Suppressor macrophage (primary cell): ENCODE measurements at regions not wholly inside any gene's neighbourhood (a gene's known extent, or its start where the extent isn't known, plus 50 kb on each side); places are given as distances from the start of the nearest gene placed in this dataset.
"Not testable (repeated sequence)": the region's sequence is repeated elsewhere in the genome, so short reads cannot be mapped to it uniquely, and the experiment has no call there.

Experiments used
- DNase-seq, 4 experiments: peaks; one replicate each; pipeline ENCODE4 v3.0.0-alpha.2; 2020 to 2022

DNA sequence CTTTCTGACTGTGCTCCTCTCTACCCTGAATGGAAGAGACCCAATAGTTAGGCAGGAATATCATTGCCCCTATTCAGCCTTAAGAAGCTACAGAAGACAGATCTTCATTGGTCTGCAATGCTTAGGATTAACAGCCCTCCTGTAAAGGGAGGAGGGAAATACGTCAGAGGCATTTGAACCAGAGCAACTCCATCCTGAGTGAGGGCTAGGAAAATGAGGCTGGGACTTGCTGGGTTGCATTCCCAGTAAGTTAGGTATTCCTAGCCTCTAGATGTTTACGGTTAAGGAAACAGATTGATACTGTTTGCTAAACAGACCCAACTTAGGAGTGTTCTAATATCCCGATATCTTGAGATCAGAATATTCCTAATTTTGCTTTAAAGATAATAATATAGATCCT lies 63.5 kb downstream of the PCDH18 start:
- DNase-seq, result no peak

DNA sequence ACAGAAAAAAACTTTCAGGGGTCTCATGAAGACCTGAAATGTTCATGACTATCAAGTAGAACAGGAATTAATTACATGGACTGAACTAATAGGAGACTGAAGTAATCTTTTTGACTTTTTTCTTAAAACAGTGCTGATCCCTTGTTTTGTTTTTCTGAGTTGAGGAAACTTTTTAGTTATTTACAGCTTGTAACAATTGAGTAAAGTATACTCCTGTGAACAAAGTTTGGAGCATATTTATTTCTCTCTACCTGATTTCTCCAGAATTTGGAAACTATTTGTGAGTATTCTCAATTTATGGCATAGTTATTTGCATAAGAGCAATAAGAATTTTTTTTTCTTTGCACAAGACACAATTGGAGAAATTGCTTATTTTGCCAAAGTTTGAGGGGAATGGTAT lies 64.8 kb downstream of the PCDH18 start:
- DNase-seq, result no peak

DNA sequence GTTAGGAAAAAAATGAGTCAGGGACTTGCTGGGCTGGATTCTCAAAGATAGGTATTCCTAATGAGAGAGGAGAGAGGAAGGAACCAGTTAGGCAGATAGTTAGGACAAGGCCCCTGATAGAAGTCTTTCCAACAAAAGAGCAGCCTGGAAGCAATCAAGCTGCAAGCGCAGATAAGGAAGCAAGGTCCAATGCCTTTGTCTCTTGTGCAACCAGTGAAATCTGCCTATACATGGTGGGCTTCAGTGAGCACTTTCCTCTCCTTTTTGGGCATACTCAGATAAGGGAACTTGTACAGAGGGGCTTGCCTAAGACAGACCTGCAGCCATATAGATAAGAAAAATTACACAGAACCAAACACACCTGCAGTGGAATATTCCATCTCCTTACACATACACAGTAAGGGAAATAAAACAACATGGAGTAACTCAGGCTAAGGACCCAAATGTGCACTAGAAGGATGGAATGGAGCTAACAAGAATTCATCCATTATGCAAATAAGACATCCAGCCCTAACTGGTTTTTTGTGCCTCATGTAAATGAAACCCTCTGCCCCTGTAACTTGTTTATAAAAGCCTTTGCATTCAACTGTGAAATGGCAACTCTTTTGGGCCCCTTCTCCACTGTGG lies 68.8 kb downstream of the PCDH18 start:
- DNase-seq, result no peak

DNA sequence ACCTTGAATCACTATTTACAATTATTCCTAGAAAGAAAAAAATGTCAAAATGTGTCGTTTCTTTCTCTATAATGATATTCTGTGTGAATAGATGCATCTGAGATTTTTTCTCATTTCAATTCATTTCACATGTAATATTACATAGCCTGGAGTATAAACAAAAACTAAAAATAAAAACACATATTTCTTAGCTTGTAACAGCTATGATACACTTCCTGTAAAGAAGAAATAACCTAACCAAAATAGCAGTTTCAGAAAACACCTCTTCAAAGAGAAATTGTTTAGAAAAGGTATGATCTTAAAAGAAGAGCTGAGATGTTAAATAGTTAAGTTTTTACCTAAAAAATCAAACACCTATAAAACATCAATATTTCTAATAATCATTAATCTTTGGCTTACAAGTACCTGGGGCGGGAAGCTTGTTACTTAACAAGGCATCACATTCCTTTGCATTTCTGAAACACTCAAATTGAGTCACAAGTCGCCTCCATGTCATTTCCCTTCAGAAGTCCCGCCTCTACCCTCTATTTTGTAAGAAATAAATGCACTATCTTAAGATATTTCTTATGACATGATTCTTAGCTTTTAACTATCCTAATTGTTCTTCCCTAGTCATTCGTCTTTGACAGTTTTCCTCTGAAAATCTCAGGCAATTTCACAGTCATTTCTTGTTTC lies 76.5 kb downstream of the PCDH18 start:
- no peak for DNase-seq

DNA sequence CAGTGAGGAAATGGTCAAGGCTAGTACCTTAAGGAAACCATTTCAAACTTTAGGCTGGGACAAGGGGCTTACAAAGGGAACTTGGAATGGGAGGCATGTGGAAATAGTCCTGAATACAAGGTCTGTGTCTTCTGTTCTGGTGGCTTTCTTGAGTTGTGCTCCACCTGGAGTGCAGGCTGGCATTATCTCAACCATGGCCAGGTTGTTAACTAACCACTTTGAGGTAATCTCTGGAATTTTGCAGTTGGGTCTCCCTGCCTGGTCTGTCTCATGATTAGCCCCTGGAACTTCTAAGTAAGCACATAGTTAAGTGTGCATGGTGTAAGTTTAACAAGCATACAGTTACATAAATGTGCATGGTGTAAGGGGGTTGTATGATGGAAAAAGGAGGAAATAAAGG lies 77.5 kb downstream of the PCDH18 start:
- DNase-seq, result no peak

DNA sequence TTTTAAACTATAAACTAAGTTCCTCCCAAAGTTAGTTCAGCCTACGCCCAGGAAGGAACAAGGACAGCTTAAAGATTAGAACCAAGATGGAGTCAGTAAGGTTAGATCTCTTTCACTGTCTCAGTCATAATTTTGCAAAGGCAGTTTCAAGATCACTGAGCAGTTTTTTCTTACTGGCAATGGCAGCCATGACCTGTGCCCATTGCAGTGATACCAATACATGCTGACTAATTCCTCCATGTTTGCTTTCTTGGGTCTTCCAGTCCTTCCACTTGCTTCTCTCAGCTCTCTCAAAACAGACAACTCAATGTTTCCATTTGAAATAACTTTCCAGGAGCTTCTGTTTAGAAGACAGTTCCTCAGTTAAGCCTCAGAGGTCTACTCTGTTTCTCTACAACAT lies 79.5 kb downstream of the PCDH18 start:
- no peak for DNase-seq

DNA sequence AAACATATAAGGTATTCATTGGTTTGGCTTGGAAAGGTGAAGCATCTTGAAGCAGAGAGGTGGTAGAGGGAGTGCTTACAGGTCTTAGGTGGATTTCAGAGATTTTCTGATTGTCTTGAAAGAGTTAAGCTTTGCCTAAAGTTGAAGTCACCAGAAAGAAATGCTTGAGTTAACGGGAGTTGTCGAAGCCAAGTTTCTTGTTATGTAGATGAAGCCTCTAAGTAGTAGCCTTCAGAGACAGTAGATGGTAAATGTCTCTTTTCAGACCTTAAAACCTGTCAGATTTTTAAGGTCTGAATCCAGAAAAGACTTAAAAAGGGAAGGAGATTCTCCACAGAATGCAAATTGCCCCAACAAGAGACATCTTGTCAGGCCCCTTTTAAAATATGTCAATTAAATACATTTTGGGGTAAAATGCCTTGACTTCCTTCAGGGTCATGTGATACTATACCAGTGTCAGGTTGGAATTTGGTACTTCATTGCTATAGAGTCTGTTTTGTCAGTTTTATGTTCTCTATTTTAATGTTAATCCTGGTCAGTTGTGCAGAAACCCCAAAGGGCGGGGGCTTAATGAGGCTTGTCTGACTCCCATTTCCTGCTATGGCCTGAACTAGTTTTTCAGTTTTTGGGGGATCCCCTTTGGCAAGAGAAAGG lies 81.0 kb downstream of the PCDH18 start:
- no peak for DNase-seq

DNA sequence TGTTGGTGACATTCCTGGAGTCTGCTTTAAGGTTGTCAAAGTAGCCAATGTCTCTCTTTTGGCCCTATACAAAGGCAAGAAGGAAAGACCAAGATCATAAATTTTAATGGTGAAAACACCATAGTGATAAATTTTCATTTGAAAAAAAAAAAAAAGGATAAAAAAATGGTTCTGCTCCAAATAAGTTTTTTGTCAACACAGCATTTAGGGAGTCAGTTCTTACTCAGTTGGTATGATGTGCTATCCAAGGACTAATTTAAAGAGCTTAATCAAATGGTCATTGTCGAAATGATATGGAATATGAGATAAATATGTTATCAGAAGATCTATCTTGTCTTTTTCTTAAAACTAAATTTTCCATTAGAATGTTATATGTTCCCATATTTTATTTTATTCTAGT lies 83.9 kb downstream of the PCDH18 start:
- no peak for DNase-seq

DNA sequence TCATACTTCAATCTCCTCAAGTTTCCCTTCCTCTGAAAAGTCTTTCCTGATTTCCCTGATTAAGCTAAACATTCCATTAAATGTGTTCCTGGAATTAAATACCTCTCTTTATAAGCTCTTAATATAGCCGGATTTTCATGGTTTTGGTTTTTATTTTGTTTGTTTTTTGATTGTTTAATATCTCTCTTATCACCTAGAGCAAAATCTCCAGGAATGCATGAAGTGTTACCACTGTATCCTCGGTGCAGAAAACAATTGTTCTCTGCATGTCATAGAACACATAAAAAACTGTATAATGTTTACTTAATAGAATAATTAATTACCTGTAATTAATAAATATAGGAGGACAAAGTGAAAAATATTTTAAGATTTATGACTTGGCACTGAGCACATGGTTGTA lies 86.2 kb downstream of the PCDH18 start:
- no peak for DNase-seq

DNA sequence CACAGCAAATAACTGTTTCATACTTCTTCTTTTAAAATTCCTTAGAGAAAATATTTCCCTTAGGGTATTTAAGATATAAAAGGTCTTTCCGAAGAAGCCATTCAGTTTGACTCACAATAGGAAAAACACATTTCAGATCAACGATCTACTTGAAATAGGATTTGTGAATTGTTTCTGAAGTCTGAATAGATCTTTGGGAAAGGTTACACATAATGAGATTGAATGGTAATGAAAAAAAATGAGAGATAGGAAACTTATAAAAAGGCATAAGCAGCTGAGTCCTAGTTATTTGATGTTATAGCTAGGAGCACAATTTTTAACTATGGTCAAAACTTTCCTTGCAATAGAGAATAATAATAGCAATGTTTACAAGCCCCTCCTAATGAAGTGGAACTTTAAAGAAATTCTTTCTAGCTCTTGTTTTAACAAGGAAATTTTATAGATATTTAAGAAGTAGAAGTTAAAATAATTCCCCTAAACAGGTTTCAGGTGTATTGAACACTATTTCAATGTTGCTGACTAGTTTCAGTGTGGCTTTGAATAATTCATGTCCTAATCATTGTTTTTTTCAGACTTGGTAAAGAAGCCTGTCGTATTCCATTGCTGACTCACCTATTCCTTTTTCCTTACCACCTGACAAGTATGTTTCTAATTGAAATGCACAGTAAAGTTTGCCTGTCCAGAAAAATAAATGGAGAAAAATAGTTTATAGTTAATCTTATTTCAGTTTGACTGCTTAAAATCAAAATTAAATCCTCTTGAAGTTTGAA lies 89.1 kb downstream of the PCDH18 start:
- DNase-seq, result no peak

DNA sequence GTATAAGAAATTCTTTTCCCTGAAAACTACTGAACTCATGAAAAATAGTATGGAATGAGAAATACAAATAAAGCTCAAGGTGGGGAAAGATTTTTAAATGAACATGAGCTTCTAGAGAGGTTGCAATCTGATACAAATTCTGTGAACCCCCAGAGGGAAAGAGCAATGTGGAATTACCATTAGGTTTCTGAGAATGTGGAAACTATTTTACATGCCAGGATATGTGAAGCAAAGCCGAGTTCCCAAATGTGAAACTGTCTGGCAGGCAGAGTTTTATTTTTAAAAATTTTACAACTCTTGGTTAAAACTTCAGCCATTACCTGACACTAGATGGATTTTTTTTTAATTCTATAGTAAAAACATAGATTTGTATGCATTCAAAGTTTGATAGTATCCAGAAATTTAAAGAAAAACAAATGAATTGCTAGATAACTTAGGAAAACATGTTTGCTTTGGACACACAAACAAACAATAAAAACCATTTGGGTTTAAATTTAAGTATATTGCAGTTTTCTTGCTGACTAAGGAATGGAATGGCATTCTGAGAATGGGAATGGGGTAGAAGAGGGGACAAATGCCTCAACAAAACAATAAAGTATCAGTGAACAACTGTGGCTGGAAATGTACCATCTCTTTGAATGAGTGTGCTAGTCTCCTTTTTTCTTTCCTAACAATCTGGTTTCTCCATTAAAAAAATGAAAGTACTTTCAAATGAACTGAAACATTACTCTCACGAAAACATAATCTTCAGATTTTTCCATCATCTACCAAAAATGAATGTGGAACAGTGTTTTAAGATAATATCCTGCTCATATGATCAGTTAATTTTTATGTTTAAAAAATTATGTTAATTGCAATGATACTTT lies 99.6 kb downstream of the PCDH18 start:
- DNase-seq, result no peak

DNA sequence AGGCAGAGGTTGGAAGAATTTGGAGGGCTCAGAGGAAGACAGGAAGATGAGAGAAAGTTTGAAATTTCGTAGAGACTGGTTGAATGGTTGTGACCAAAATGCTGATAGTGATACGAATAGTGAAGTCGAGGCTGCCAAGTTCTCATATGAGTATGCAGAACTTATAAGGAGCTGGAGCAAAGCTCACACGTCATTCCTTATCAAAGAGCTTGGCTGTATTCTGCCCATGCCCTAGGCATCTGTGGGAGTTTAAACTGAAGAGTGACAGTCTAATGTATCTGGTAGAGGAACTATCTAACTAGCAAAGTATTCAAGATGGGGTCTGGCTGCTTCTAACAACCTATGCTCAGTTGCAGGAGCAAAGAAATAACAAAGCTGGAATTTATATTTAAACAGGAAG lies 102.1 kb downstream of the PCDH18 start:
- DNase-seq, result no peak

DNA sequence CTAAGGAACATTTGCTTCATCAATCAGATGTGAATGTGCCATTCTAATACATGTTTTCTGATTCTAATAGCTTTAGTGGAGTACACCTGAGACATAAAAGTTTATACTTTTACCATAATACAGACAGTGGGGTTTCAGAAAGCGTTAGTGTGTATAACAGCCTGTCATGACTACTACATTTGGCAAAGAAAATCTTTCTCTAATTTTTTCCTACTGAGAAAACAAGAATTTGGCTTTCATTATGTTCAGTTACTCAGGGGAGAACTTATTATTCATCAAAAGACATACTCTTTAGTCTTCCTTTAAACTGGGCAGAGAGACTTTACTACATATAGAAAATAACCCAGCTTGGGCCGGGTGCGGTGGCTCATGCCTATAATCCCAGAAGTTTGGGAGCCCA lies 104.9 kb downstream of the PCDH18 start:
- DNase-seq, result no peak

DNA sequence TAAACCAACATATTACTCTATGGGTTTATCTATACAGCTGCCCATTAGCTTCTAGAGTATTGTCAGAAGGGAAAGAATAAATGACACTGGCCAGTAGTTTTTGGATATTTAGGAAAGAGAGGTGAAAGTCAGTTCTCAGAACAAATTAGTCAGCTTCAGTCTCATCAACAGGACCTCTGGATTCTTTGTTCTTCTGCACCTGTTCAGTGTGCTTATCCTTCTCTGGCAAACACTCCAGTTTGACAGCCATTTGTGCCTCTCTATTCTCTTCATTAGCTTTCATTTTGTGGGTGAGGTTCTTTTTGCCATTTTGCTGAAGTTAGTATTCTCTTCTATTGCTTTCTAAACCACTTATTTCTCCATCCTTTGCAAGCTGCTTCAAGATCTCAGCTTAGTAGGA lies 107.0 kb downstream of the PCDH18 start:
- no peak for DNase-seq

DNA sequence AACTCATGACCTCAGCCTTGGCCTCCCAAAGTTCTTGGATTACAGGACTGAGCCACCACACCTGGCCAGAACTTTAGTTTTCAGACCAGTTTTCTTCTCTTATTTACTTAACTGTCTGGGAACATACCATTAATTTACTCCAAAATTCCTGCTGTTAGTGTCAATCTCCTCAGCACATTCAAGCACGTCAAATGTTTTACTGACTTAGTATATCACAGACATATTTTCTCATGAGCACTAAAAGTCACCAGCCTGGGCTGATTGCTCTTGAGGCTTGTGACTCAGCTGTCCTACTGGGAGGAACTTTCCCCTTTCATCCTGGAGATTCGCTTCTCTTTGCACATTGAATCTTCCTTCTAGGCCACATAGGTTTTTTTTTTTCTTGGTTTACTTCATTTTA lies 109.6 kb downstream of the PCDH18 start:
- no peak for DNase-seq

DNA sequence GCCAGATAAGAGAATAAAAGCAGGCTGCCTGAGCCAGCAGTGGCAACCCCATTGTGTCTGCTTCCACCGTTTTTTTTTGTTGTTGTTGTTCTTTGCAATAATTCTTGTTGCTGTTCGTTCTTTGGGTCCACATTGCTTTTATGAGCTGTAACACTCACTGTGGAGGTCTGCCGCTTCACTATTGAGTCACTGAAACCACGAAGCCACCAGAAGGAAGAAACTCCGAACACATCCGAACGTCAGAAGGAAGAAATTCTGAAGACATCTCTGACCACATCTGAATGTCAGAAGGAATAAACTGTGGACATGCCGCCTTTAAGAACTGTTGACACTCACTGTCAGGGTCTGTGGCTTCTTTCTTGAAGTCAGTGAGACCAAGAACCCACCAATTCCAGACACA lies 110.5 kb downstream of the PCDH18 start:
- DNase-seq, result no peak

DNA sequence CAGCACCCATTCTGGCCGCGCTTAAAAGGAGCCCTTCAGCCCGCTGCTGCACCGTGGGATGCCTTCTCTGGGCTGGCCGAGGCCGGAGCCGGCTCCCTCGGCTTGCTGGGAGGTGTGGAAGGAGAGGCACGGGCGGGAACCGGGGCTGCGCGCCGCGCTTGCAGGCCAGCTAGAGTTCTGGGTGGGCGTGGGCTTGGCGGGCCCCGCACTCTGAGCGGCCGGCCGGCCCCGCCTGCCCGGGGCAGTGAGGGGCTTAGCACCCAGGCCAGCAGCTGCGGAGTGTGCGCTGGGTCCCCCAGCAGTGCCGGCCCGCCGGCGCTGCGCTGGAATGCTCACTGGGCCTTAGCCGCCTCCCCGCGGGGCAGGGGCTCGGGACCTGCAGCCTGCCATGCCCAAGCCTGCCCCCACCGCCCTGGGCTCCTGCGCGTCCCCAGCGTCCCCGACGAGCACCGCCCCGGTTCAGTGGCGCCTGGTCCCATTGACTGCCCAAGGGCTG lies 111.3 kb downstream of the PCDH18 start:
- DNase-seq, result no peak

DNA sequence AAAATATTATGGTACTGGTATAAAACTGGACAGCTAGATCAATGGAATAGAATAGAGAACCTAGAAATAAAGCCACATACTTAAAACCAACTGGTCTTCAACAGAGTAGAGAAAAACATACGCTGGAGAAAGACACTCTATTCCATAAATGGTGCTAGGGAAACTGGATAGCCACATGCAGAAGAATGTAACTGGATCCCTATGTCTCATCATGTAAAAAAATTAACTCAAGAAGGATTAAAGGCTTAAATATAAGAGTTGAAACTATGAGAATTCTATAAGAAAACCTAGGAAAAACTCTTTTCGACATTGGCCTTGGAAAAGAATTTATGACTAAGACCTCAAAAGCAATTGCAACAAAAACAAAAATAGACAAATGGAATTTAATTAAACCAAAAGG lies 114.6 kb downstream of the PCDH18 start:
- DNase-seq, result no peak

DNA sequence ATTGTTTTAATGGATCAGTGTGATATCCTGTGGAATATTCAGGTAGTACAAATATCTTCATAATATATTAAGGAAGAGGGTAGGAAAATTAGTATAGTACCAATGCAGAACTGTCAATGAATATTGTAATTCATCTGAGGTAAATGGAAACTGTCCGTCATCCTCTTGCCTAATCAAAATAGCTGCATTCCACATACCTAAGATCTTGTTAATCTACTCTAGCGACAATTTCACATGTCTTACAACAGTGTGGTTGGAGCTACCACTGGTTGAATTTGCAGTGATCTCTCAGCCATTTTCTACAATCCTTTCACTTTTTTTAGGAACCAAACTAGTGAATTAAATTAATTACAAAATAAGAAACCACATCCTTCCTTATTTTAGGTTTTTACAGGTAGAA lies 117.5 kb downstream of the PCDH18 start:
- no peak for DNase-seq

DNA sequence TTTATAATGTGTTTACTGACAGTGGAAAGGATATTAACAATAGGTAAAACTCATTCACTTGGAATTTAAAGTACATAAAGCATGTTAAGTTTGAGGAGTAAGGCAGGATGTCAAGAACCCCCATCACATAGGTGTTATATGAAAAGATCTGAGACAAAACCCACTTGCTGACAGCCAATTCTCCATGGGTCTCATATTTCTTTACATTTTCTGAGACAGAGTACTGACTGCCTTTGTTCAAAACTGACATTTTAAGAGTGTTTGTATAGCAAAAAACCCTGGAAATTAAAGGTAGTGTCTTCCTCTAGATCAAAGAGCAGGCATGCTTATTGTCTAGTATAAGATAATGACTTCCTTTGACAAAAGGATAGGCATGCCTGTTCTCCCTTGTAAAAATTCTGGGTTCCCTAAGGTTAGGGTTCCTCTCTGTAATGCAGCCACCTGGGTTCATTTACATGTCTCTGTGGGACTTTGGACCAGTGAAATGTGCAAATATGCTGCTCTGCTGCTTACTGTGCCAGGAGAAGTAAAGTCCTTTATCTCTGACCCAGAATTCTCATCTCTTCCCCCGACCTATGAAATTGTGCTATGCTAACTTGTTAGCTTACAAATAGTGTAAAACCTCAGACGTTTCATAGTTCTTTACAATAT lies 123.6 kb downstream of the PCDH18 start:
- no peak for DNase-seq

DNA sequence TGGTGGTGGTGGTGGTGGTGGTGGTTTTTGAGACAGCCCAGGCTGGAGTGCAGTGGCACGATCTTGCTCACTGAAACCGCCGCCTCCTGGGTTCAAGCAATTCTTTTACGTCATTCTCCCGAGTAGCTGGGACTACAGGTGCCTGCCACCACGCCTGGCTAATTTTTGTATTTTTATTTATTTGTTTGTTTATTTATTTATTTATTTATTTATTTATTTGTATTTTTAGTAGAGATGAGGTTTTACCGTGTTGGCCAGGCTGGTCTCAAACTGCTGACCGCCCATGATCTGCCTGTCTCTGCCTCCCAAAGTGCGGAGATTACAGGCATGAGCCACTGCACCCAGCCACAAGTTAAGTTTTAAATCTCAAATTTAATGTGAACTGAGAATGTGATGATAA lies 126.5 kb downstream of the PCDH18 start:
- DNase-seq, result not testable (repeated sequence)

DNA sequence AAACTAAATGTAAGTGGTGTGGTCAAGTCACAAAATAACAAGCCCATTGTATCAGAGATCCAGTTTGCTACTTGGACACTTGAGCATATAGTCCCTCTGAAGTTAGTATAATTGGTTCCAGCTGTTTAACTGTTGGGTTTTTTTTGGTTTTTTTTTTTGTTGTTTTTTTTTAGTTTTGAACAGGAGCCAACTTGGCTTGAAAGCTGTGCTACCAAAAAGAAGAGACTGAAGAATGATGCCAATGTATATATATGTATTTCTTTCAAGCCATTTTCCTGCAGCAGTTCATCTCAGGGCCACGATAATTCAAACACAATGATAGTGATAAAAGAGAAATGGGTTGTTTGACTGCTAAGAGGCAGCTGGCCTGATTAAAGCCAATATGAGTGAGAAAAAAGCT lies 138.3 kb downstream of the PCDH18 start:
- no peak for DNase-seq
